Uterus (tissue), 2 donors: ENCODE measurements at regions not wholly inside any gene's neighbourhood (a gene's known extent, or its start where the extent isn't known, plus 50 kb on each side); places are given as distances from the start of the nearest gene placed in this dataset.

Source experiments
- POLR2A ChIP-seq, 2 donors: fragments of 450-650 bp; IDR thresholded peaks; one replicate each; pipeline ENCODE4 v1.6.1; 2016; ENCODE audit warnings: antibody characterized with exemption in 2 of 2, mild to moderate bottlenecking in 1 of 2, moderate library complexity in 1 of 2
- TF ChIP-seq, protein P1 (sequence below), 4 experiments: fragments of 200-600 bp in 2 of 4; fragments of 450-650 bp in 2 of 4; sonication (generic) in 2 of 4; IDR thresholded peaks; one replicate each; pipeline ENCODE4 v1.5.1; 2016 to 2019; ENCODE audit warnings: antibody characterized with exemption in 4 of 4, mild to moderate bottlenecking in 2 of 4, moderate library complexity in 1 of 4

DNA sequence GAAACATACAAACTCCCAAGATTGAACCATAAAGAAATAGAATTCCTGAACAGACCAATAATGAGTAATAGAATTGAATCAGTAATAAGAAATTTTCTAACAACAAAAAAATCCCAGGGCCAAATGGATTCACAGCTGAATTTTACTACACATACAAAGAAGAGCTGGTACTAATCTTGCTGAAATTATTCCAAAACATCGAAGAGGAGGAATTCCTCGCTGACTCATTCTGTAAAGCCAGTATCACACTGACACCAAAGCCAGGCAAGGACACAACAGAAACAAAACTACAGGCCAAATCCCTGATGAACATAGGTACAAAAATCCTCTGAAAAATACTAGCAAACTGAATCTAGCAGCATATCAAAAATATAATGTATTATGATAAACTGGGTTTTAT, 367.8 kb upstream of the CLEC14A start:
- TF ChIP-seq, protein P1, sequence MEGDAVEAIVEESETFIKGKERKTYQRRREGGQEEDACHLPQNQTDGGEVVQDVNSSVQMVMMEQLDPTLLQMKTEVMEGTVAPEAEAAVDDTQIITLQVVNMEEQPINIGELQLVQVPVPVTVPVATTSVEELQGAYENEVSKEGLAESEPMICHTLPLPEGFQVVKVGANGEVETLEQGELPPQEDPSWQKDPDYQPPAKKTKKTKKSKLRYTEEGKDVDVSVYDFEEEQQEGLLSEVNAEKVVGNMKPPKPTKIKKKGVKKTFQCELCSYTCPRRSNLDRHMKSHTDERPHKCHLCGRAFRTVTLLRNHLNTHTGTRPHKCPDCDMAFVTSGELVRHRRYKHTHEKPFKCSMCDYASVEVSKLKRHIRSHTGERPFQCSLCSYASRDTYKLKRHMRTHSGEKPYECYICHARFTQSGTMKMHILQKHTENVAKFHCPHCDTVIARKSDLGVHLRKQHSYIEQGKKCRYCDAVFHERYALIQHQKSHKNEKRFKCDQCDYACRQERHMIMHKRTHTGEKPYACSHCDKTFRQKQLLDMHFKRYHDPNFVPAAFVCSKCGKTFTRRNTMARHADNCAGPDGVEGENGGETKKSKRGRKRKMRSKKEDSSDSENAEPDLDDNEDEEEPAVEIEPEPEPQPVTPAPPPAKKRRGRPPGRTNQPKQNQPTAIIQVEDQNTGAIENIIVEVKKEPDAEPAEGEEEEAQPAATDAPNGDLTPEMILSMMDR (IDR thresholded peaks at IDR 0.05) = no peak
- TF ChIP-seq POLR2A (IDR thresholded peaks at IDR 0.05) = no peak
